KMS-11 (cell line): ENCODE measurements at regions not wholly inside any gene's neighbourhood (a gene's known extent, or its start where the extent isn't known, plus 50 kb on each side); places are given as distances from the start of the nearest gene placed in this dataset.
"Not testable (repeated sequence)": the region's sequence is repeated elsewhere in the genome, so short reads cannot be mapped to it uniquely, and the experiment has no call there.

ENCODE experiments used
- H2AFZ ChIP-seq: fragments of 200-600 bp; sonication (generic); 2 replicates; pipeline ENCODE4 v1.6.1; 2016; ENCODE audit warnings: antibody characterized with exemption, mixed run types, low read depth
- H3K27ac ChIP-seq: fragments of 200-600 bp; sonication (generic); 2 replicates; pipeline ENCODE4 v1.6.1; 2016; ENCODE audit warnings: mild to moderate bottlenecking, mixed run types
- H3K27me3 ChIP-seq: fragments of 200-600 bp; sonication (generic); 2 replicates; pipeline ENCODE4 v1.6.1; 2017; ENCODE audit warnings: mild to moderate bottlenecking, low read depth, mixed run types, moderate library complexity; ENCODE audit not compliant: insufficient read depth
- H3K36me3 ChIP-seq: fragments of 200-600 bp; sonication (generic); 2 replicates; pipeline ENCODE4 v1.6.1; 2017; ENCODE audit warnings: mild to moderate bottlenecking, mixed run types; ENCODE audit not compliant: insufficient read depth
- H3K4me1 ChIP-seq: fragments of 200-600 bp; sonication (generic); 2 replicates; pipeline ENCODE4 v1.6.1; 2016; ENCODE audit warnings: mild to moderate bottlenecking, low read depth, mixed run types; ENCODE audit not compliant: poor library complexity, severe bottlenecking
- H3K4me2 ChIP-seq: fragments of 200-600 bp; sonication (generic); 2 replicates; pipeline ENCODE4 v1.7.0; 2016; ENCODE audit warnings: mild to moderate bottlenecking, mixed run types
- H3K4me3 ChIP-seq: fragments of 200-600 bp; sonication (generic); IDR thresholded peaks from 2 replicates; pipeline ENCODE4 v1.6.1; 2017; ENCODE audit warnings: low read depth, low read length, mixed read lengths; ENCODE audit not compliant: insufficient read depth
- H3K79me2 ChIP-seq: fragments of 200-600 bp; sonication (generic); 2 replicates; pipeline ENCODE4 v1.6.1; 2016; ENCODE audit warnings: low read depth, mixed run types; ENCODE audit not compliant: insufficient read depth
- H3K9ac ChIP-seq: fragments of 200-600 bp; sonication (generic); 2 replicates; pipeline ENCODE4 v1.6.1; 2016; ENCODE audit warnings: mild to moderate bottlenecking, mixed run types
- H4K20me1 ChIP-seq: fragments of 200-600 bp; sonication (generic); 2 replicates; pipeline ENCODE4 v1.6.1; 2016; ENCODE audit warnings: mild to moderate bottlenecking, mixed run types; ENCODE audit not compliant: insufficient read depth
- TF ChIP-seq, protein P1 (sequence below): fragments of 200-600 bp; sonication (generic); conservative IDR thresholded peaks from 2 replicates; pipeline ENCODE4 v1.6.1; 2017; ENCODE audit warnings: low read depth, mild to moderate bottlenecking, antibody characterized with exemption, low read length, moderate library complexity, mixed read lengths

- no peaks in the 10 kb centered on the region for H3K27me3 ChIP-seq
- H2AFZ ChIP-seq, result no peak overlapping the region
- no peaks in the 10 kb centered on the region for H4K20me1 ChIP-seq
- no peaks in the 10 kb centered on the region for H3K79me2 ChIP-seq
- no peaks in the 10 kb centered on the region for H3K4me1 ChIP-seq
- no peaks in the 10 kb centered on the region for H3K36me3 ChIP-seq
- H3K4me3 ChIP-seq, result no peak overlapping the region
- no peak overlapping the region for H3K4me2 ChIP-seq
- TF ChIP-seq, protein P1, sequence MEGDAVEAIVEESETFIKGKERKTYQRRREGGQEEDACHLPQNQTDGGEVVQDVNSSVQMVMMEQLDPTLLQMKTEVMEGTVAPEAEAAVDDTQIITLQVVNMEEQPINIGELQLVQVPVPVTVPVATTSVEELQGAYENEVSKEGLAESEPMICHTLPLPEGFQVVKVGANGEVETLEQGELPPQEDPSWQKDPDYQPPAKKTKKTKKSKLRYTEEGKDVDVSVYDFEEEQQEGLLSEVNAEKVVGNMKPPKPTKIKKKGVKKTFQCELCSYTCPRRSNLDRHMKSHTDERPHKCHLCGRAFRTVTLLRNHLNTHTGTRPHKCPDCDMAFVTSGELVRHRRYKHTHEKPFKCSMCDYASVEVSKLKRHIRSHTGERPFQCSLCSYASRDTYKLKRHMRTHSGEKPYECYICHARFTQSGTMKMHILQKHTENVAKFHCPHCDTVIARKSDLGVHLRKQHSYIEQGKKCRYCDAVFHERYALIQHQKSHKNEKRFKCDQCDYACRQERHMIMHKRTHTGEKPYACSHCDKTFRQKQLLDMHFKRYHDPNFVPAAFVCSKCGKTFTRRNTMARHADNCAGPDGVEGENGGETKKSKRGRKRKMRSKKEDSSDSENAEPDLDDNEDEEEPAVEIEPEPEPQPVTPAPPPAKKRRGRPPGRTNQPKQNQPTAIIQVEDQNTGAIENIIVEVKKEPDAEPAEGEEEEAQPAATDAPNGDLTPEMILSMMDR, result no peak
- no peak overlapping the region for H3K9ac ChIP-seq
- no peak overlapping the region for H3K27ac ChIP-seq
Measured at GRCh38 chr7:156374335-156374734, 266.2 kb upstream of the RNF32 start.

- not testable (repeated sequence) for H3K79me2 ChIP-seq, H3K9ac ChIP-seq, H3K27me3 ChIP-seq, H3K4me3 ChIP-seq, H3K4me2 ChIP-seq, H2AFZ ChIP-seq, H3K27ac ChIP-seq, H4K20me1 ChIP-seq, H3K4me1 ChIP-seq, H3K36me3 ChIP-seq
Measured at GRCh38 chr7:156369929-156370328, 270.6 kb upstream of the RNF32 start.

DNA sequence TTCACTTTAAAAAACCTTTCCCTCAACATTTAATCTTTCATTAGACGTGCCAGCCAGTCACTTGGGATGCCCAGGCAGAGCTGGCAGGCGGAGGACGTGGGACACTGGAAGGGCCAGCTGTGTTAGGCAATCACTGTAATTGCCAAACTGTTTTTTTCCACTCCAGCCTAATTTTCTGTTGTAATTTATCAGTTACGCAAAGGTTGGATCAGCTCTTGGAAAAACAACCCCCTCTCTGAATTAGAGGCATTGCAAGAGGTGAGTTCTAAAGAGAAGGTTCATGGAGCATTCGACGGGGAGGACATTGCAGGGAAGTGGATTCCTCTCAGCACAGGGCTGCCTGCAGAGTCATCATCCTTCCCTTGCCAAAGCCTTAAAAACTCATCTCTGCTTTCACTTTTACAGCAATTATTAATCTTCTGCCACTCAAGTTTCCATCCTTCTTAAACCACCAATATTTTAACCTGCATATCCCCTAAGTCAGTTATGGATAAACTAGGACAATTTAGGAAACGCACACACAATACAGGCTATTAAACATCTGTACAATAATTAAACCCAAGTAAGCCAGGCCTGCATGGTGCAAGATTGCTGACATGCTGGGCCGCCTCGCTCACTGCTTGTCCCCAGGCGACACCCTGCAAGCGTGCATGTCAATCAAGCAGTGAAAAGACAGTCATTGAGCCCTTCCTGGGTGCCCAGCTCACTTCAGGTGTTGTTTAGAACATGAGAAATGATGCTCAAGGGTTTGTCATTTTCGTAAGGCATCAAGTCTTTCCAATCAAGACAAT lies 272.3 kb upstream of the RNF32 start:
- Histone ChIP-seq H3K4me2 (no peak overlapping the region), H3K36me3 (no peaks in the 10 kb centered on the region), H3K27me3 (no peaks in the 10 kb centered on the region), H3K9ac (no peak overlapping the region), H3K4me3 (no peak overlapping the region), H2AFZ (no peak overlapping the region), H3K27ac (no peak overlapping the region), H3K4me1 (no peaks in the 10 kb centered on the region), H4K20me1 (no peaks in the 10 kb centered on the region), H3K79me2 (no peaks in the 10 kb centered on the region)
- TF ChIP-seq, protein P1, result no peak

GRCh38 chr7:156363751-156364150 lies 276.8 kb upstream of the RNF32 start:
- Histone ChIP-seq H3K27ac (no peak overlapping the region), H2AFZ (no peak overlapping the region), H3K4me3 (no peak overlapping the region), H3K4me1 (no peaks in the 10 kb centered on the region), H4K20me1 (no peaks in the 10 kb centered on the region), H3K36me3 (no peaks in the 10 kb centered on the region), H3K4me2 (no peak overlapping the region), H3K9ac (no peak overlapping the region), H3K27me3 (no peaks in the 10 kb centered on the region), H3K79me2 (no peaks in the 10 kb centered on the region)
- TF ChIP-seq, protein P1, result no peak

DNA sequence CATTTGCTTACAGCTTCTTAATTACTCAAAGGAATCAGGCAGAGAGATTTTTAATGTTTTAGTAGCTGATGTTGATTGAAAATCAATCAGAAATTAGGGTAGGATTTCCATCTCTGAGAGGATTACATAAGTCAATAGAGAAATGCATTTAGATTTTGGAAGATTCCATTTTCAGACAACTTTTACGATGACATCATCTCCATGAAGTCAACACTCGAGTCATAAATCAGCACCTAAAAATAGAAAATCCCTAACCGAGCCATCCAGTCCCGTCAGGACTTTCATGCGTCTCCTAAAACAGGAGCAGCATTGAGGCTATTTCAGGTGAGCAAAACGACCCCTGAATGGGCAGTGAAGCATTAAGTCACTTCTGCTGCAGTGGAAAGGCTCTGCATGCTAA lies 279.7 kb upstream of the RNF32 start:
- no peaks in the 10 kb centered on the region for H3K36me3 ChIP-seq
- H3K79me2 ChIP-seq, result no peaks in the 10 kb centered on the region
- no peak overlapping the region for H3K4me3 ChIP-seq
- no peak overlapping the region for H3K4me2 ChIP-seq
- H3K27me3 ChIP-seq, result no peaks in the 10 kb centered on the region
- H3K9ac ChIP-seq, result no peak overlapping the region
- H2AFZ ChIP-seq, result no peak overlapping the region
- TF ChIP-seq, protein P1, result no peak
- no peaks in the 10 kb centered on the region for H4K20me1 ChIP-seq
- no peaks in the 10 kb centered on the region for H3K4me1 ChIP-seq
- no peak overlapping the region for H3K27ac ChIP-seq
